Caki2 (cell line): ENCODE measurements at regions not wholly inside any gene's neighbourhood (a gene's known extent, or its start where the extent isn't known, plus 50 kb on each side); places are given as distances from the start of the nearest gene placed in this dataset.
"Not testable (repeated sequence)": the region's sequence is repeated elsewhere in the genome, so short reads cannot be mapped to it uniquely, and the experiment has no call there.

Experiments
- DNase-seq: peaks from one replicate; pipeline ENCODE4 v3.0.0-alpha.2; 2015; ENCODE audit warnings: low read depth
- in situ Hi-C: cut with HindIII; loops from 2 replicates; pipeline ENCODE4 v1.10.0; 2016; ENCODE audit warnings: low sequenced_read_pairs, low pct_unique_long_range_greater_than_20kb, mixed read lengths

DNA sequence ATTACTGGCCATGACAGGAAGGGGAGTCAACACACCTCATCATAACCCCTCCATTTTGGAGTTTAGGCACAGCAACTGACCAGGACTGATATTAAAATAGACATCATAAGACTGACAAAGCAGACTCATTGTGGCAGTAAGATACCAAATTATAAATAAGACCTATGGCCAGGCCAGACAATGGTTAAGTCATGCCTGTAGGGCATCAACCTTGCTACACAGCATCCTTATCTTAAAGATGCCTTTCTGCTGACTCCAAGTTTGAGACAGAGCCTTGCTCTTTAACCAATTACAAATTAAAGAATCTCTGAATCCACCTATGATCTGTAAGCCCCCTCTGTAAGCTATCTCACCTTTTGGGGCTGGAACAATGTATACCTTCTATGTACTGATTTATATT is 65.5 kb downstream of the VCX2 start:
- DNase-seq, result no peak

DNA sequence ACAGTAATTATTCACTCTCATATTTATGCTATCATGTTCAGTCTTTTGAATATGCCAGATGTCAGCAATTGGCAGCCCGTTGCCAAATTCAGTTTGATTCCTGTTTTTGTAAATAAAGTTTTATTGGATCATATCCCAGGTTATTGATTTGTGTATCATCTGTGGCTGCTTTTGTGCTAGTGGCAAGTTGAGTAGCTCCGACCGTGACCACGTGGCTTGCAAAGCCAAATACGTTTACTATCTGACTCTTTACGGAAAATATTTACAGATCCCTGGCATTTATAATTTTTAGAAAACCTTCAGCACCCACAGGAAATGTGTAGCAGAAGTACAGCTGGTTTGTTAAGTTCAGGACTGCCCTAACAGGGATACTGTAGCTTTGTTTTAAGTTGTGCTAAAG is 67.4 kb downstream of the VCX2 start:
- in situ Hi-C loops, result no loop called here
- DNase-seq, result no peak

More for the DNA sequence above, 65.5 kb downstream of the VCX2 start:
- in situ Hi-C loops, result no loop called here

DNA sequence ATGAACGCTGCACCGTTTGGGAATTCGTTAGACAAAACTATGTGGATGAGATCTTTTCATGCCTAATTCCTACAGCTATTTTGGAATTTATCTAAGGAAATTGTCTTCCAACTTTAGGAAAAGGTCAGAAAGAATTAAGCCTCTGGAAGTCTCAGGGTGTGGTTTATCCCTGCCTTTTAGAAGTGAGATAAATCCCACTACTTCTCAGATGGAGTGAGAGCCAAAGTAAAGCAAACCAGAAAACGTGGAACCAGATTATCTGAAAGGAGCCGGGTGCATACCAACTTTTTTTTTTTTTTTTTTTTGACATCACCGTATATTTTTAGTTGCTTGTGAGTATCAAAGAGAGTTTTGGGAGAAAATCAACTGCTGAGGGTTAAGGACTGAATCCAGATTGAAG is 79.6 kb downstream of the VCX2 start:
- in situ Hi-C loops, result no loop called here
- DNase-seq, result no peak

DNA sequence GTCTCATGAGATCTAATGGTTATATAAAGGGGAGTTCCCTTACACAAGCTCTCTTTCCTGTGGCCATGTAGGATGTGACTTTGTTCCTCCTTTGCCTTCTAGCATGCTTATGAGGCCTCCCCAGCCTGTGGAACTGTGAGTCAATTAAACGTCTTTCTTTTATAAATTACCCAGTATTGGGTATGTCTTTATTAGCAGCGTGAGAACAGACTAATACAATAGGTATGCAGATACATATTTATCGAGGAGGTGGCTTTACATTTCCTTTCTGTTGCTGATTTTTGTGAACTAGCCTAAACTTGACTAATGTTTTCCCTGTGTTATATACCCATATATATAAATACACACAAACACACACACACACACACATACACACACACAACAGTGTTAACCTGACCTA is 80.2 kb downstream of the VCX2 start:
- in situ Hi-C loops, result no loop called here
- no peak for DNase-seq

DNA sequence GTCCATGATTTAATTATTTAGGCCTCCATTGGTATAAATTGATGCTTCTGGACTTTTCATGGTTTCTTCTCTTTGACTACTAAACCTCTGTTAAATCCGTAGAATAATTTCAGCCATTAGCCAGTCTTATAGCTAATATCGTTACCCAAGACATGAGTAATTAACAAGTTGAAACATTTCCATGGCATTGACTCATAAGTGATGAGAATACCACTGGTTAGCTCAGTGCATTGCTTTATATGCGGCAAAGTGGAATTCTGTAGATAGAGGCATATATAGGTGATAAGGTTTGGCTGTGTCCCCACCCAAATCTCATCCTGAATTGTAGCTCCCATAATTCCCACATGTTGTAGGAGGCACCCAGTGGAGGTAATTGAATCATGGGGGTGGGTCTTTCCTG is 80.6 kb downstream of the VCX2 start:
- DNase-seq, result no peak
- in situ Hi-C loops, result no loop called here

DNA sequence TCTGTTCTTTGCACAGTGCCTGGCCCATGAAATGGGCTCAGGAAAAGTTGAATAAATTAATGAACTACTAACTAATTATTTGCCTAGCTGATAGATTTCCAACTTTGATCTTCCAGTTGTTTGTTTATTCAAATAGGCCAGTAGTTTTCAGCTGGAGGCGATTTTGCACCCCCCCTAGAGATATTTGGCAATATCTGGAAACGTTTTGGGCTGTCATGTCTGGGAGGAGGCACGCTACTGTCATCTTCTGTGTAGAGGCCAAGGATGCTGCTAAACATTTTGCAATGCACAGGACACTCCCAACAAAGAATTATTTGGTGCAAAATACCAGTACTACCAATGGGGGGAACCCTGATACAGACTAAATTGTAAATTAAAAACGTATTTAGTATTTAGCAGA is 81.9 kb downstream of the VCX2 start:
- in situ Hi-C loops, result no loop called here
- DNase-seq, result no peak

DNA sequence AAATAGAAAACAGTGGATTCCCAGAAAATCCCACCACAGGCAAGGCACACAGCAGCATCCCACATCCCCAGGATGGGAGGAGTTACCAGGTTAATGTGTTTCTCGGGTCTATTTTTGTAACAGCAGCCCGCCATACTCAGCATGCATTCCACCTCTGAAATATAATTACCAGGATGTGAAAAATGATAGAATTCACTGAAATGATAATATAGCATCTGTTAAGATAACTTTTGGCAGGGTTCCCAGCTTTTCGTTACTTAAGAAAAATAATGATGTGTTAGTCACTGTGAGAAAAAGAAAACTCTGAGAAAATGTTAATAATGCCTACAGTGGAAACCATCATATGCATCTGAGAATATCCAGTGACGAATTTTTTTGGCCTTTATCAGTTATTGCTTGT is 87.1 kb downstream of the VCX2 start:
- peak; percentile 67 for DNase-seq
- in situ Hi-C loops, result no loop called here

DNA sequence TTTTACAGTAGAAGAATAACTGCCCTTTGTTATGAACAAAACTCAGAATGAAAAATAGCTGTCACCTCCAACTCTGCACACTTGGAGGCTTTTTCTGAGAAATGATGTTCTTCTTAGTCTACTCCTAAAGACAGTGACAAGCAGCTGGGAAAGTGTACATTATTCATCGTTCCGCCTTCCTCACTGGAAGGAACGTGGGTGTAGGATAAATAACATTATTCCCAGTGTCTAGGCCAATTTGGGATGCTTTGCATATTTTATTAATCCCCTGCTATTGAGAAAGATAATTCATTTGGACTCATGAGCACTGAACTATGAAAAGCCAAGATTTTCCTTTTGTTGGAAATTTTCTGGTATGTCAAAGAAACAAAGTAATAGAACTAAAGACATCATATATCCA is 87.8 kb downstream of the VCX2 start:
- DNase-seq, result peak; percentile 12
- in situ Hi-C loops, result no loop called here

DNA sequence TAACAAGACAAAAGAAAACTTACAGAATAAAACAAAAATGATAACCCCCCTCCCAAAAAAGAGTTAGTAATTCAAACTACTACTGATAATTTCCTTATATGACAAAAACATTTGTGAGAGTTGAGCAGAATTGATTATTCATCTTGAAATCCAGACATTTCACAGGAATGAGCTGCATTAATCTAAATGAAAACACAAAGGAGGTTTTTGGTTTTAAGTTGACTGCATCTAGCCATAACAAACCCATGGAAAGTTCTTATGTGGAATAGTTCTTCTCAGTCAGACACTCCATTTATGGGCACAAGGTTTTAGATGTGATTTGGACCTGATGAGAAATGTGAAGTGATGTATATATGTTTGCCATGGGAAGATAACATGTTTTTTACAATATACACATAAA is 95.4 kb downstream of the VCX2 start:
- in situ Hi-C loops, result no loop called here
- no peak for DNase-seq

DNA sequence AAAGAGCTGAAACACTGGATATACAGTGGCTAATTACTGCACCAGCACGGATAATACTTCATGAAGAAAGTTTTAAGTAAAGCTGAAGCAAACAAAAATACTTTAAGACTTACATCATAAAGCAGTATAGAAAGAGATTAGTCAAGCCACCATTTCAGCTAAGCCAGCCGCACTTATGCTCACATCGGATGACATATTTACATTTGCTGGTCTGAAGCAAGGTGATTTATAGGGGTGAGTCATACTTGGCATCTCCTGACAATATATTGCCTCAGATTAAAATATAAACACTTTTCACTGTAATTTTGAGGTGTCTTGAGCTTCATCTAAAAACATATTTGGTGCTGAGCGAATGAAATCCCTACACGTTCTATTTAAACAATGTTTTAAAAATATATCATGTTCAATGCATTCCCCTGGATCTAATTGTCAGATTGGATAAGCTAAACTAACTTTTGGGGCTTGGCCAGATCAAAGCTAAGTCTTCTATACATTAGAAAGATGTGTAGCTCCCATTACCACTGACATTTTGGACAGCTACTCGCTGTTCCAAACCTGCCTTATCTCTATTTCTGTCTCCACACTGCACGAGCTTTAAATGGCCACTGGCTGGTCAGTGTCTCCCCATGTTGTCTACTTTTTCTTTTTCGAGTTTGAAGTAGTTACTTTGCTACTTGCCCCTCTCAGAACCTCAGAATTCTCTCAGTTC is 103.2 kb downstream of the VCX2 start:
- in situ Hi-C loops, result no loop called here
- DNase-seq, result no peak

DNA sequence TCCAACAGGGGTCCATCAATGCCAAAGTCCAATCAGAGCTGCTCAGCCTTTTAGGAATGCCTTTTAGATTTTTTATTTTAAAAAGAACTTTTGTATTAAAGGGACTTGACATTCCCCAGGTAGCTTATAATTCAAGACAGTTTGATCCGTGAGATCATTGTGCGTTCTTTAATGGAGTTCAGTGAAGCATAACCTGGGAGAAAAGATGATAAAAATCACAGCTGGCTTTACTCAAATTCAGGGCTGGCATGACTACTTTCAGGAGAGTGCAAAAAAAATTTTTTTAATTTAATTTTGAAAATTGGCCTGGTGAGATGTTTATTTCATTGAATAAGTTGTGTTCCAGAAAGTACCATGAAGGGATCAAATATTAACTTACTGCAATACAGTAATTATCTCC is 118.2 kb downstream of the VCX2 start:
- DNase-seq, result no peak
- in situ Hi-C loops, result no loop called here

DNA sequence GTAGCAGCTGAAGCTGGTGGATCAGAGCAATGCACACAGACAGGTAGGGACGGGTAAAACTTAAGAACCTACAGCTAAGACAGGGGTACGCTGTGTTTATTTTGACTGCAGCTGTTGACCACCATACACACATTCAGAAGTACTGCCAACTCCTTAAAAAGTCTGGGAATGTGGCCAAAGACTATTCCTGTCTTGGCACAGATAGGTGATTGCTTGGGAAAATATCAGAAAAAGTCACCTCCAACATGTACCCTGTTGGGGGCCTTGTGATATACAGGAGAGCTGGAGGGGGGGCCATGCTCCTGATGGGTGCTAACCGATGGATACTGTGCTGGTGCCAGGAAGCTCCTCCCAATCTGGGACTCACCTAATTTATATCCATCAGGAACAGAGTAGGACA is 121.2 kb downstream of the VCX2 start:
- DNase-seq, result no peak
- in situ Hi-C loops, result no loop called here

DNA sequence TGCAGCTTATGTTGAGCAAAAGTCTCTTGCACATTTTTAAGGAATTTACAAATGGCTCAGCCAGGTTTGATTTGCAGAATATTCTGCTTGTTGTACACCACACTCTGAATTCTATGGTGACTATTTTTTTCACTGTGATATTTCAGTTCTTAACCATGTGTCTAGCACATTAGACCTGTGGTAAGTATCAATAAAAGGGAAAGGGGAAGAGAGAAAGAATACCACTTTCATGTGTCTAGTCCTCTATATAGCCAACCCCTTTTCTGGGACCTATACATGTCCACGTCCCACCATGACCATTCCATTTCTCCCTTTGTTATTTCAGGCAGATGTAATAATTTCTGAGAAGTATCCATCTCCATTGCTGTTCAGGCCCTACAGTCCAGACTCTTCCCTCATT is 121.3 kb upstream of the PNPLA4 start:
- in situ Hi-C loops, result no loop called here
- DNase-seq, result no peak

DNA sequence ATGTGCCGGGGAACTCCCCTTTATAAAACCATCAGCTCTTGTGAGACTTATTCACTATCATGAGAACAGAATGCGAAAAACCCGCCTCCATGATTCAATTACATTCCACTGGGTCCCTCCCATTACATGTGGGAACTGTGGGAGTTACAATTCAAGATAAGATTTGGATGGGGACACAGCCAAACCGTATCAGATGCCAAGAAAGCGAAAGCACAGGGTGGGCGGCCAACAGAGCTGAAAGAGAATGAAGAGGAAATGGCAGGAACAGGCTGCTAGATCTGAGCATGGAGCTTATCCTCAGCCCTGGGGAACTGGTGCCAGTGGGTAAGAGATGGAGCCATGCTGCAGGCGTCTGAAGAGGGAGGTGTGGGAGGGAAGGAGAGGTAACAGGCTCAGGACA is 117.7 kb upstream of the PNPLA4 start:
- in situ Hi-C loops, result no loop called here
- DNase-seq, result no peak

DNA sequence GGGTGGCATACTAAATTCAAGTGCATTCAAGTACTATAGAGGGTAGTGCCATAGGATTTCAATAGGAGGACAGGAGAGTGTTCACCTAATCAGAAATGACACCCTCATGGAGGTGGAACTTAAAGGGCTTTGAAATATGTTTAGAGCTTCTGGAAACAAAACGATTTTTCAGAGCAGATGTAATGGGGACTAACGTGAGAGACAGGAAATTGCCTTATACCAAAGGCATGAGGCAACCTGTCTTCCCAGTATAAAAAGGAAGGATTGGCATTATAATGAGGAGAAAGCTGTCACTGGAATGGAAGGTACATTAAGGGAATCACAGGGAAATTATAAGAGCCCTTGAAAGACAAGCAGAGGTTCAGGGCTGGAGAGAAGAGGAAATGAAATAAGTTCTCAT is 116.3 kb upstream of the PNPLA4 start:
- in situ Hi-C loops, result no loop called here

DNA sequence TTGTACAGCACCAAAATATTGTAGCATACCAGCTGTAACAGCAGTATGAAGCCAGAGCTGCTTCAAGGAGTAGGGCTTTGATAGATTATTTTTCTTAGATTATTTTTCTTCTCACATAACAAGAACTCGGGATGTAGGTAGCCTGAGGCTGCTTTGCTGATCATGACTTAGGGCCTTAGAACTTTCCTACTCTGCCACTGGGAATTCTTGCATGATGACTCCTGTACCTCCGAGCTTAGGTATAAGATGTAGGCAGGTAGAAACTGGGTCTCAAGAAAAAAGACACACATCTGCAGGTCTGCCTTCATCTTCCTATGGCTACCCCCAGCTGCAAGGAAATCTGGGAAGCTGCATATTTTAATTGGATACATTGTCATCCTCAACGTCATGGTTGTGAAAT is 115.9 kb upstream of the PNPLA4 start:
- in situ Hi-C loops, result no loop called here
- DNase-seq, result no peak

More for the DNA sequence above, 116.3 kb upstream of the PNPLA4 start:
- DNase-seq, result no peak

DNA sequence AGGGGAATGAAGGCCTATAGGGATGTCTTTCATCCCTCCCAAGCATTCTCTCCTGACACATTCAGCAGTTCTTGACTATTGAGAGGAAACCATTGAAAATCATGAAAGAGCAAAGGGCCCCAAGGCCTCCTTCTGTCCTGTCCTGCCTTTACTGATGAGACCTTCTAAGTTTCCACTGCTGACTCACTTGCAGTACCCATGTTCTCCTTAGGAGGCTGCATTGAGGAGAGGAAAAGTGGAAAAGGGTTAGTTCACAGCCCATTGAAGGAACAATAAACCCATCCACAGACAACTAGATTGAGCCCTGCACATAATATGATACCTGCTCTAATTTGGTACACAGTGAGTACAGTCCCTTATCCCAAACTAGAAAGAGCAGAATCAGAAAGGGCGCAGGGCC is 115.1 kb upstream of the PNPLA4 start:
- DNase-seq, result peak; percentile 8
- in situ Hi-C loops, result no loop called here

DNA sequence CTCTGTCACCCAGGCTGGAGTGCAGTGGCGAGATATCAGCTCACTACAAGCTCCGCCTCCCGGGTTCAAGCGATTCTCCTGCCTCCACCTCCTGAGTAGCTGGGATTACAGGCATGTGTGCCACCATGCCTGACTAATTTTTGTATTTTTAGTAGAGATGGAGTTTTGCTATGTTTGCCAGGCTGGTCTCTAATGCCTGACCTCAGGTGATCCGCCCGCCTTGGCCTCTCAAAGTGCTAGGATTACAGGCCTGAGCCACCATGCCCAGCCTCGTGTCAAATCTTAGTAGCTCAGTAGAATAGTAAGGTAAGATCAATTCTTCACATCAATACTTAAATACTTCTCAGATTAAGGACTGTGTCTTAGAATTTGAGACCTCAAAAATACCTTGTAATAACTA is 112.5 kb upstream of the PNPLA4 start:
- in situ Hi-C loops, DNase-seq: not testable (repeated sequence)

DNA sequence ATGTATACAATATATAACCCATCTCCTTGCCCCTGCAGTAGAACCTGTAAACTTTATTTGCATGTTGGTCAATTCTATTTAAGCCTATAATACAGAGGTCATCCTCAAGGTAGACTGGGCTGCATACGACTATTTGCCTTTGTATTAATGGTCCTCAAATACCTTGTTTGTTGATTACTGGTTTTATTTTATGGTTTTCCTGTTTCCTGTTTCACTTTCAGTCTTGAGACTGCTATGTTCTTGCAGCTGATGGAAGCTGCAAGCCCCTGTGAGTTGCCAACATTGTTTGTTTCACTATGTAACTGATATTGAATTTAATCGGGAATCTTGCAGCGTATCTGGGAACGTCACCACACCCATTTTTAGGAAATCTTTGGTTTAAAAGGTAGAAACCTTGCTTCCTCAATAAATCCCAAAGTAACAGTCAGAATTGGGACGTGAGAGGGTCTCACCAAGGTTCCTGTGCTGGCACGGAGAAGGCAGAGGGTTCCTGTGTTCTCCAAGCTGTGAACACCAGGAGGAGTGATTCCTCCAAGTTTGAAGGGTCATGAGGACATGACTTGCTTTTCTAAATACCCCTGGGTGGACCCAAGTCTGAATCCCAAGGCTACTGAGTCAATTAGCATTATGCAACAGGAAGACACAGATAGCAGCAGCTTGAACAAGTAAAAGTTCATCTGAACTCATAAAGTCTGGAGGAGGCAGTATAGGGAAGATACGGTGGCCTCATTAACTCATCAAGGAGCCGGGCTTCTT is 110.6 kb upstream of the PNPLA4 start:
- no peak for DNase-seq
- in situ Hi-C loops, result no loop called here

DNA sequence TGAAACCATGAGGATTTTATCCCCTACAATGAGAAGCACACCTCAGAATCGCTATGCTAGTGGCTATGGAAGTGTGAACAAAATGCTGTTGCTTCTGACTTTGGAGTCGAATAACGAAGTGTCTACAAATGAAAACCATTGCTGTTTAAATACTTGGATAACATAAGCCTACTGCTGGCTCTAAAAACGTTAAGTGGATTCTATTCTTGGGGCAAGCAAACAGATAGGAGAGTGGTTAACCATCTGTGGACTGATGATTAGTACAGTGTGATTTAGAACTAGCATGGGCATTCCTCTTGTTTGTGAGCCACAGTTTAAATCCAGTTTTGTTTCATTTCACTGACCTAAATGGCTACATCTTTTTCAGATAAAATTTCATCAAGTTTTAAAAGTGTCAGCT is 109.7 kb upstream of the PNPLA4 start:
- no peak for DNase-seq
- in situ Hi-C loops, result no loop called here
